HG03175 (cell line): ENCODE measurements at regions not wholly inside any gene's neighbourhood (a gene's known extent, or its start where the extent isn't known, plus 50 kb on each side); places are given as distances from the start of the nearest gene placed in this dataset.
"Not testable (repeated sequence)": the region's sequence is repeated elsewhere in the genome, so short reads cannot be mapped to it uniquely, and the experiment has no call there.

Experiments
- ATAC-seq: cut with Tn5 transposase; IDR thresholded peaks from one replicate; pipeline ENCODE4 v1.9.1; 2021; ENCODE audit warnings: mild to moderate bottlenecking, moderate library complexity; ENCODE audit not compliant: unreplicated experiment

DNA sequence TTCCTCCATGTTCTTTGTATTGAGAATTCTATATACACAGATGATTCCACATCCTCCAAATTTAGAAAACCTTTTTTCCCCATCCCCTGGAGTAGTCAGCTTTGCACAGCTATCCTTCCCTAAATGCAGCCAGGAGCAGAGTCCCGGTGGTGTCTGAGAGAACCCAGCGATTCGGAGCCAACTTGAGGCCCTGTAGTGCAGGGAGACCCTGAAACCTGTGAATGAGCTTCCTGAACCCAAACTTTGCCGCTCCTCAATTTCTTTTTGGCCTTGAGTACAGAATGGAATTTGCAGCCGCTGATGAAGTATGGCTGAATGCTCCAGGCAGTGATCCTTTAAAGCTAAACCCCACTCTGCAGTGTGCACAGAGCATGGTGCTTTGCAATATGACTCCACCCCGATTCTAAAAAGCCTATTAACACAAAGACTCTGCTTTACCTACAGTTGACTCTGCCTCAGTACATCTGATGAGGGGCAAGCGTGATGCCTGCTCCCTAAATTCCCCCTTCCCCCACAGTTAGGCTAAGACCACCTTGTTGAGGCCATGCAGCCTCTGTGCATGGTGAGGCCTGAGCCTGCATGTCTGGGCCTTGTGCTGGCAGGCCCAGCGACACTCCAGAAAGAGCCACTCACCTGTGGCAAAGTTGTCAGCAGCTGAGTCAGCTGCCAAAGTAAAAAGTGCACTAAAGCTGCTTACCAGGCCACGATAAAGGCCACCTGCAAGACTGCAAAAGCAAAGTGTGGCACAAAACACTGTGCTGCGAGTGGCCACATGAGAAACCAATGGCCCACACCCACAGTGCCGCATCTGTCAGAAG lies 82.1 kb downstream of the PLEKHG1 start:
- ATAC-seq: no peak

GRCh38 chr6:150683320-150683719 lies 83.6 kb downstream of the PLEKHG1 start:
- no peak for ATAC-seq

DNA sequence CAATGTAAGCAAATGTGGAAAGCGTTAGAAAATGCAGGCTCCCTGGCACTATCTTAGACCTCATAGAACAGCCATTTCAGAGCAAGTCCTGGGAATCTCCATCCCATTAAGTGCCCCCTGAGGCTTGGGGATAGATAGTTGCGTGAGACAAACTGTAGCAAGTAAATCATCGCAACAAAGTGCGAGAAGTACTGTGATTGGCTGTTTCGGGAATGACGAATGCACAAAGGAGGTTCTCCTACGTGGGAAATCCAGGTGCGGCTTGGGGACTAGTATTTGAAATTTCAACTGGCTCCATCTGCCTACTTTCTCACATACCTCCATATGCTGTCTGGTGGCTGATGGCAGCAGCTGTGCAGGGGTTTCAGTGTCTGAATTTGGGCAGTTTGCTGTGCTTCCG lies 84.5 kb downstream of the PLEKHG1 start:
- no peak for ATAC-seq

DNA sequence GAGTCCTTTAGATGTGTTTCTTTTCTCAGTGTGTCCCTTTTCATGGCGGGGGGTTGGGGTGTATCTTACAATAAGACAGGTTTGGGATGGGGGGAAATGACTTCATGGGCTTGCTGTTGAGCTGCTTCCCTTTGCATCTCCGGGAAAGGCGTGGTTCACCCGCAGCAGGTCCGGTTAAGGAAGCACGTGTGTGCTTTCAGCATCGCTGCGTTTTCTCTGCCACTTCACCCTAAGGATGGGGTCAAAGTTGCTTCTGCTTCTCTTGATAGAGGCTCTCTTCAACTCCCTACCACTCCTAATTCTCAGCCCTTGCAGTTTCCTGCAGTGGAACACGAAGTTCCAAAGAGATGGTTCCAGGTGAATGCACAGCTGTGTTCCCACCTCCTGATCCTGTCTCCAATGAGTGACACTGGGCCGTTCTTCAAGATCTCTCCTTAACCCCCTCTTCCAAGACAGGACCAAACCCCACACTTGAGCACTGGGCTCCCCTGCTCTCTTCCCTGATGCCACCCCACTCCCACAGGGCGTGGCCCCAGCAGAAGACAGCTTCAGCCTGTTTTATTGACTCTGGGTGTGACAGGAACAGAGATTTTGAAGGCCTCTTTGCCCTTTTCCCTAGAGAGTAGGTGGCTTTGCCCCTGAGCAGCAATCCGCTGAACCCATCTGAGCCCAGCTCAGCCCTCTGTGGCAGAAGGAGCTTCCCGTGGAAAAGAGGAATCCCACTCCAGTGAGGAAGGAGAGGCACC lies 85.2 kb downstream of the PLEKHG1 start:
- no peak for ATAC-seq

DNA sequence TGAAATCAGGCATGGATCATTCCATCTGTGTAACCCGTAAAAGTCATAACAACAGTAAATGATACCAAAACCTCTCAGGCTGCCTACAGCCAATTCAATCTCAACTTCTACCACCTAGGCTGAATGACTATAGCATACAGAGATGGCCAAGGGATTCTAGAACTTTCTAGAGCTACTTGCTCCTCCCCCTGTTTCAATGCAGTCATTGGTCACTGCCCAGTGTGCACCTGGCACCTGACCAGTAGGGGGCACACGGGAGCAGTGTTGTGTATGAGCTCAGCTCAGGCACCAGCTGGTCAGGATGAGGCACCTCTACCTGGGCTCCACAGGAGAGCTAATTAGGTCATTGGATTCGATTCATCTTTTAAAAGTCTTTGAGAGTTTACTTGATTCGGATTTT lies 86.2 kb downstream of the PLEKHG1 start:
- ATAC-seq: peak; percentile 66

- no peak for ATAC-seq
These were observed 86.9 kb downstream of the PLEKHG1 start for GRCh38 chr6:150686566-150686965.

DNA sequence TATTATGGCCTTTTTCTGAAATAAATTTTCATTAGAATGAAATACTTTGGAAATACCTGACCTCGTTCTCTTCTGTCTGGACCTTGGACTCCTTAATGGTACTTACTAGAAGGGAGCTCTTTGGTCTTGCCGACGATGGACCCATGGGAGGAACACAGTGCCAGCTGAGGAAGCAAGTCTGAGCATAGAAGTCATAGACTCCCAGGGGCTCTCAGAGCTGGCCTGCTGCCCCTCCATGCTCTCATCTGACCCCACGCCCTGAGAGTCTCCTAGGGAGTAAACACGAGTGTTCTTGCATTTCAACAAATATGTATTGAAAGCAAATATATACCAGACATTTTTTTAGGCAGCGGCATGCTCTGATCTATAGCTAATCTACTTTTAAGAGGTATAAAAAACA lies 87.8 kb downstream of the PLEKHG1 start:
- no peak for ATAC-seq

DNA sequence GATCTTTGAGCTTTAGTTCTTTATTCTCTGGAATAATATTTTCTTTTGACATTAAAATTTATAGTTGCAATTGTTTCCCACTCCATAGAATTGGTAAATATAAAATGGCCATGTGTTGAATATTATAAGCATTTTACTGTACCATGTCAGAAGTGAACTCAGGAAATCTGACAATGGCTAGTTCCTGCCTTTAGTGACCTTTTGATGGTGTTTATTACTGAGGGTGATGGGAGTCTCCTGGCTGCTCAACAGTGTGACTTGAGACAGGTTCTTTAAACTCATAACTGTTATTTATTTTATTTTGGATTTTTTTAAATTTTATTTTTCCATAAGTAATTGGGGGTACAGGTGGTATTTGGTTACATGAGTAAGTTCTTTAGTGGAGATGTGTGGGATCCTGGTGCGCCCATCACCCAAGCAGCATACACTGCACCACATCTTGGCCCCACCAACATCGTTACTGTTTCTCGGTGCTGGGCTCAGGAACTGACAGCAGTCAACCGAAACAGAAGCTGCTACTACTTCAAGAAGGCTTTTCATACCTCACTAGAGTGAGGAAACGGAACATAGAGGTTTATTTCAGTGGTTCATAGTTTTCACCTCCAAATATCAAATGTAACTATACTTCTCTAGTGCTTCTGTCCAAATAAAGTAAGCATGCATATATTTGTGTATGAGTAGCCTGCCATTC lies 90.4 kb downstream of the PLEKHG1 start:
- no peak for ATAC-seq

GRCh38 chr6:150690681-150691080 lies 91.0 kb downstream of the PLEKHG1 start:
- no peak for ATAC-seq

DNA sequence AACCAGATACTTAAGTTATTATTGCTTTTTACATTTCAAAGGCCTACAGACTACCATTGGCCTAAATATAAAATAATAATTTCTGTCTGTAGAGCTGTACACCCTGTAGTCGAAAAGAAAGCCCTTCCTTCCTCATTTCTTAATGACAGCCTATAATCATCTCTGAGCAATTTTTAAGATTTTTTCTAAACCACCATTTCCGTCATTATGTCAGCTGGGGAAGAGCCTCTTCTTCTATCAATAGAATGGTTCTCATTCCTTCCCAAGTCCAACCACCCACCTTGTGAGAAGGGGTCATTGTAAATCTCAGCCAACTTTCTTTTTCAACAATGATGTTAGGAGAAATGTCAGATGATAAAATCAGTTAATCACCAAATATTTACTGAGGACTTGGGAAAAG lies 91.8 kb downstream of the PLEKHG1 start:
- ATAC-seq: no peak

- peak; percentile 86 for ATAC-seq
These were observed 92.9 kb downstream of the PLEKHG1 start for GRCh38 chr6:150692604-150693003.

GRCh38 chr6:150694889-150695288 lies 95.2 kb downstream of the PLEKHG1 start:
- ATAC-seq: no peak

GRCh38 chr6:150695652-150696051 lies 96.0 kb downstream of the PLEKHG1 start:
- no peak for ATAC-seq

GRCh38 chr6:150696190-150696589 lies 96.5 kb downstream of the PLEKHG1 start:
- ATAC-seq: no peak

DNA sequence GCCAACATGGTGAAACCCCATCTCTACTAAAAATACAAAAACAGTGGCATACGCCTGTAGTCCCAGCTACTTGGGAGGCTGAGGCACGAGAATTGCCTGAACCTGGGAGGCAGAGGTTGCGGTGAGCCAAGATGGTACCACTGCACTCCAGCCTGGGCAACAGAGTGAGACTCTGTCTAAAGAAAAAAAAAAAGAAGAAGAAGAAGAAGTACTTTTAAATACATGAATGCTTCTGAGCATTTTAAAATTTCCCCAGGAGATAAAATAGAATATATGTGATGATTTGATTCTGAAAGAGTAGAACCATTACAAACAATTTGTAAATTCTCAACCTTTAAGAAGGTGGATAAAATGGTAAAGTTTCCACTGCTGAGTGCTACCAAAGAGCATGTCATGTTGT lies 97.2 kb downstream of the PLEKHG1 start:
- not testable (repeated sequence) for ATAC-seq

DNA sequence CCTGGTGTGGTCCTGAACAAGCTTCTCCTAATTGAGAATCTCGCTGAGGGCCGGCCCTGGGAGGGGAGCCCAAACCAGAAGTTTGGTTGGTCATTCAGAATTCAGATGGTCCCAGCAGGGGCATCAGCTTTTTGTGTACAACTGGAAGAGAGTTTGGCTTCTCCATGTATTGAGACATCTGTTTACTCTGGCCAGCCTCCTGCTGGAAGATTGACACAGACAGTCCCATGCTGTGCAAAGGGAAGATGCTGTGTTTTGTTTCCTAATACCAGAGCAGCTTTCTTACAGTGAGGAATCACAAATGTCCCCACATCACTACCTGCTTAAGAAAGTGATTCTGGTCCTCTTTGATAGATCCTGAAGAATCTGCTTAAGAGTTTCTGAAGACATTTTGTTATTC lies 97.8 kb downstream of the PLEKHG1 start:
- ATAC-seq: no peak

DNA sequence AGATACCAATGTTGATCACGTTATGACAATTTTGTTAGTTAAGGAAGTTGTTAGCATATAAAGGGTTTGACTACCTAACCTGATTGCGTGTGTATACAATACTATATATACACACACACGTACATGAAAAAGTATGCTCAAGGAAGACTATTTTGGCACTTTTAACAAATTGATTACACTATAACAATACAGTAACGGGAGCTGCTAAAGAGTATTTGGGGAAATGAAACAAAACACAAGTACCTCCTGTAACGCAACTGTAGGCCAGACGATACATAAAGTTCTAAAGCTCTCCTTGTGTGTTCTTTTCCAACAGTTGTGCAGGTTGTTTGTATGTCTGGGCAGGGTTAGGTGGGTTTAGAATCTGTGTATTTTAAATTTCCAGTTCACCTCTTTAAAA lies 98.7 kb downstream of the PLEKHG1 start:
- peak; percentile 73 for ATAC-seq

DNA sequence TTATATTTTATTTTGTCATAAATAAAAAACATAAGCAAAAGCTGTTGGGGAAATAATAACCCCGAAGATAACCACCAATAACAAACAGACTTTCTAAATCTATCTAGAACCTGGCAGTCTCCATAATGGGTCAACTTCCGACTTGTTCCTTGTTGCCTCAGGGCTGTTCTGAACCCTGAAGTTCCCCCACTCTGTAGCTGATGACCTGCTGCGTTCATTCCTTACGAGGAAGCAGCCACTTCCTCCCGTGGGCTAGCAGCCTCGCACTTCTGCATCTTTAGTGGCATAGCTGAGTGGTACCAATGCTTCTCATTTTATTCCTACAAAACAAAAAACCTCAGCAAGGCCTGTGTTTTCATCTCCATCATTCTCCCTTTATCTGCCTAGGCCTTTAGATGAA lies 103.0 kb downstream of the PLEKHG1 start:
- no peak for ATAC-seq

DNA sequence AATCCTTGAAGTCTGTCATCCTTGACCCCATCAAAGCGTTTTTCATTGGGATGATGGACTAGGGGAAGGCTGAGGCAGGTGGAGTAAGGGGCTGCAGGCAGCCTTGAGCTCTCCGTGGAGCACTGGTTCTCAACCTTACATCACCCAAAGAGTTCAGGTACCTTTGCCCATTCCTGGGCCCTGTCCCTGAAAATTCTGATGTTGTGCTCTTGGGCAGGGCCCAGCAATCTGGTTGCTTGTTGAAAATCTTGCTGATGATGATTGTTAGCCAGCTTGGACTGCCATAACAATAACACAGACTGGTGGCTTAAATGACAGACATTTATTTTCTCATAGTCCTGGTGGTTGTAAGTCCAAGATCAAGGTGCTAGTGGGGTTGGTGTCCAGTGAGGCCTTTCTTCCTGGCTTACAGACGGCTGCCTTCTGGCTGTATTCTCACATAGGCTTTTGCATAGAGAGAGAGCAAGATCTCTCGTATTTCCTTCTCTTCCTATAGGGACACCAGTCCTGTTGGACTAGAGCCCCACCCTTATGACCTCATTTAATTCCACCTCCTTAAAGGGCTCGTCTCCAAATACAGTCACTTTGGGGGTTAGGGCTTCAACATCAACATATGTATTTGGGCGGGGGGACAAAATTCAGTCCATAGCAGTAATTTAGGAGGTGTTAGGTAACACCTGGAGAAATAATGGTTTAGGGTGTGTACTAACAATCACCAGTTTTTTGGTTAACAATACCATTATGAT lies 104.9 kb downstream of the PLEKHG1 start:
- no peak for ATAC-seq

DNA sequence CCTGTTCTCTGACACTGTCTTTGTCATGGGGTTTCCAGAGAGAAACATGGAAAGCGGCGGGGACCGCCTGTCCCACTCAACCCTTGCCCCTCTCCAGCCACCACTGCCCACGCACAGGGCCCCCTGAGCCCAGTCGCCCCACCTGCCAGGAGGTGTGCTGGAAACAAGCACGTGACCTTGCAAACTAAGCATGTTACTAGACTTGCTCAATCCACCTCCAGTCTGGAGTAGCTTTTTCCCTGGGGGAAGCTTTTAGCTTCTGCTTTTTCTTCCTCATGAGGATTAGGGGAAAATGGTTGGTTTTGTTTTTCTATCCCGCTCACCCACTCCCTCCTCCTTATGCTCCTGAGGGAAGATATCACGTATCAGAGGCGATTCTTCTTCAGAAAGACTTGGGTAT lies 105.7 kb downstream of the PLEKHG1 start:
- no peak for ATAC-seq

DNA sequence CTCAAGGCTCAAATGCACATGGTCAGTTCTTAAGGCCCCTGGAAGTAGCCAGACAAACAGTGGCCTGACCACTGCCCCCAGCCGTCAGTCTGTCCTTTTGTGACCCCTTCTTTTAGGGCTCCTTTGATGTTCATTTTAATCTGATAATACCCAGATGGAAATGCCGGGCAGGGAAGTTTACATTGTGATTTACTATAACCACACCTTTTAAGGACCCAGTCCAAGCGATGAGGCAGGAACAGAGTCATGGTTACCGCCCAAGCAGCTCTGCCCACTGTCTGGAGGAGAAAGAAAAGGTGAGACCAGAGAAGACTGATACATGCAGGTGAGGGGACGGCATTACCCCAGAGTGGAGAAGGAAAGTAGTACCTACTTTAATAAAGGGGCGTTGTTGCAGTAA lies 110.6 kb downstream of the PLEKHG1 start:
- no peak for ATAC-seq
